Adrenal gland (tissue), 5 donors: ENCODE measurements at regions not wholly inside any gene's neighbourhood (a gene's known extent, or its start where the extent isn't known, plus 50 kb on each side); places are given as distances from the start of the nearest gene placed in this dataset.

Experiments
- POLR2A ChIP-seq, 2 donors: fragments of 450-650 bp; IDR thresholded peaks; one replicate each; pipeline ENCODE4 v1.6.1; 2017; ENCODE audit warnings: antibody characterized with exemption in 2 of 2, mild to moderate bottlenecking in 2 of 2, moderate library complexity in 1 of 2
- TF ChIP-seq, protein P1 (sequence below), 6 experiments: fragments of 450-650 bp in 4 of 6; fragments of 200-600 bp in 2 of 6; sonication (generic) in 1 of 6; IDR thresholded peaks; 1 replicate in 5 of 6; 2 replicates in 1 of 6; pipeline versions ENCODE4 v1.5.1 to v1.8.0; 2016 to 2021; ENCODE audit warnings: antibody characterized with exemption in 6 of 6, mild to moderate bottlenecking in 2 of 6, moderate library complexity in 1 of 6
- donor health status: DM: no; HTN: no; CAD: no.

DNA sequence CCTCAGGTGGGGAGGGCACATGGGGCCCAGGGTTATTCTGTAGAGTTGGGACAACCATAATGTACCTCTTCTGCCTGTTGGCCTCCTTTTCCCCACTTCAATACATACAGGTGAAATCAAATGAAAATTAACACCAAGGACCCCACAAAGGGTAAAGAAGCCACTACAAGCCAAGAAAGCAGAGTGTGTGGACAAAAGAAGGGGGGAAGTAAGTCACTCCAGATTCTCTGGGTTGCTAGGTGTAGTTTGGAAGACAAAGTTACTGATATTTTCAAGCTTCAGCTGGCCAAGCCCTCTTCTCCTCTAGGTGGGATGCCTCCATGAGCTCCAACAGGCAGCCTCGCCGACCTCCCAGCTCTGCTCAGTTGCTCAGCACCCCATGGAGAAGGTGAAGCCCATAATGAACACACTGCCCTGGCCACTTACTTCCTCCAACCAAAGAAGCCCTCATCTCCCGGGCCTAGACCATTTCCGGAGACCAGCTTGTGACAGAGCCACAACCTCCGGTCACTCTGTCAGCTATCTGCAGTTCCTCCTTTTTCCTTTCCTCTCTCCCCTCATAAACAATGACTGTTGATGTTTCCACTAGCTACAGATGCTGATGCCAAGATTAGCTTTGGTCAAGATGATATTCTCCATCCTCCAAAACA, 66.8 kb upstream of the MED4 start:
- TF ChIP-seq, protein P1, sequence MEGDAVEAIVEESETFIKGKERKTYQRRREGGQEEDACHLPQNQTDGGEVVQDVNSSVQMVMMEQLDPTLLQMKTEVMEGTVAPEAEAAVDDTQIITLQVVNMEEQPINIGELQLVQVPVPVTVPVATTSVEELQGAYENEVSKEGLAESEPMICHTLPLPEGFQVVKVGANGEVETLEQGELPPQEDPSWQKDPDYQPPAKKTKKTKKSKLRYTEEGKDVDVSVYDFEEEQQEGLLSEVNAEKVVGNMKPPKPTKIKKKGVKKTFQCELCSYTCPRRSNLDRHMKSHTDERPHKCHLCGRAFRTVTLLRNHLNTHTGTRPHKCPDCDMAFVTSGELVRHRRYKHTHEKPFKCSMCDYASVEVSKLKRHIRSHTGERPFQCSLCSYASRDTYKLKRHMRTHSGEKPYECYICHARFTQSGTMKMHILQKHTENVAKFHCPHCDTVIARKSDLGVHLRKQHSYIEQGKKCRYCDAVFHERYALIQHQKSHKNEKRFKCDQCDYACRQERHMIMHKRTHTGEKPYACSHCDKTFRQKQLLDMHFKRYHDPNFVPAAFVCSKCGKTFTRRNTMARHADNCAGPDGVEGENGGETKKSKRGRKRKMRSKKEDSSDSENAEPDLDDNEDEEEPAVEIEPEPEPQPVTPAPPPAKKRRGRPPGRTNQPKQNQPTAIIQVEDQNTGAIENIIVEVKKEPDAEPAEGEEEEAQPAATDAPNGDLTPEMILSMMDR (IDR thresholded peaks at IDR 0.05): no peak
- TF ChIP-seq POLR2A (IDR thresholded peaks at IDR 0.05): no peak
